HEK293T (cell line): ENCODE measurements at regions not wholly inside any gene's neighbourhood (a gene's known extent, or its start where the extent isn't known, plus 50 kb on each side); places are given as distances from the start of the nearest gene placed in this dataset.

ENCODE experiments used
- CTCF ChIA-PET: fragments of 350-600 bp; formaldehyde crosslinking; extraction: SDS; loops from one replicate; lab custom pipeline; 2021; ENCODE audit warnings: antibody characterized with exemption, inconsistent platforms; lab: Yijun Ruan, JAX
- POLR2A ChIA-PET: fragments of 350-600 bp; formaldehyde crosslinking; extraction: SDS; loops from one replicate; lab custom pipeline; 2020; ENCODE audit warnings: antibody characterized with exemption, inconsistent platforms; lab: Yijun Ruan, JAX
- DNase-seq: peaks from one replicate; pipeline ENCODE4 v3.0.0; 2012; ENCODE audit warnings: mixed read lengths; ENCODE audit errors: extremely low spot score
- ARNT ChIP-seq: fragments of 450-650 bp; IDR thresholded peaks from 2 replicates; pipeline ENCODE4 v1.6.1; 2017; ENCODE audit warnings: mild to moderate bottlenecking
- BHLHE40 ChIP-seq: fragments of 450-650 bp; IDR thresholded peaks from 2 replicates; pipeline ENCODE4 v1.6.1; 2016; ENCODE audit warnings: mild to moderate bottlenecking, moderate library complexity, borderline replicate concordance
- CTBP1 ChIP-seq: fragments of 450-650 bp; IDR thresholded peaks from 2 replicates; pipeline ENCODE4 v1.6.1; 2016; ENCODE audit warnings: borderline replicate concordance
- ELF4 ChIP-seq: fragments of 450-650 bp; IDR thresholded peaks from 2 replicates; pipeline ENCODE4 v1.6.1; 2017; ENCODE audit warnings: antibody characterized with exemption
- FOXA1 ChIP-seq: fragments of 450-650 bp; IDR thresholded peaks from 2 replicates; pipeline ENCODE4 v1.6.1; 2016; ENCODE audit warnings: mild to moderate bottlenecking
- FOXK2 ChIP-seq: fragments of 450-650 bp; IDR thresholded peaks from 2 replicates; pipeline ENCODE4 v1.6.1; 2016; ENCODE audit warnings: mild to moderate bottlenecking
- FOXM1 ChIP-seq: fragments of 450-650 bp; IDR thresholded peaks from 2 replicates; pipeline ENCODE4 v1.6.1; 2017; ENCODE audit warnings: mild to moderate bottlenecking, borderline replicate concordance
- HDGF ChIP-seq: fragments of 450-650 bp; IDR thresholded peaks from 2 replicates; pipeline ENCODE4 v1.6.1; 2017; ENCODE audit warnings: antibody characterized with exemption, borderline replicate concordance
- L3MBTL2 ChIP-seq: fragments of 450-650 bp; conservative IDR thresholded peaks from 2 replicates; pipeline ENCODE4 v1.6.1; 2016; ENCODE audit warnings: mild to moderate bottlenecking
- LEF1 ChIP-seq: fragments of 450-650 bp; IDR thresholded peaks from 2 replicates; pipeline ENCODE4 v1.6.1; 2017; ENCODE audit warnings: mild to moderate bottlenecking, borderline replicate concordance
- NFRKB ChIP-seq: fragments of 450-650 bp; IDR thresholded peaks from 2 replicates; pipeline ENCODE4 v1.6.1; 2016; ENCODE audit warnings: mild to moderate bottlenecking, moderate library complexity
- SP1 ChIP-seq: fragments of 450-650 bp; IDR thresholded peaks from 2 replicates; pipeline ENCODE4 v1.6.1; 2017
- SUZ12 ChIP-seq: fragments of 450-650 bp; IDR thresholded peaks from 2 replicates; pipeline ENCODE4 v1.6.1; 2016; ENCODE audit warnings: mild to moderate bottlenecking
- TARDBP ChIP-seq: fragments of 450-650 bp; IDR thresholded peaks from 2 replicates; pipeline ENCODE4 v1.6.1; 2016
- ZNF384 ChIP-seq: fragments of 450-650 bp; IDR thresholded peaks from 2 replicates; pipeline ENCODE4 v1.6.1; 2016
- TF ChIP-seq, protein P1 (sequence below): fragments of 450-650 bp; IDR thresholded peaks from 2 replicates; pipeline ENCODE4 v1.6.1; 2016

DNA sequence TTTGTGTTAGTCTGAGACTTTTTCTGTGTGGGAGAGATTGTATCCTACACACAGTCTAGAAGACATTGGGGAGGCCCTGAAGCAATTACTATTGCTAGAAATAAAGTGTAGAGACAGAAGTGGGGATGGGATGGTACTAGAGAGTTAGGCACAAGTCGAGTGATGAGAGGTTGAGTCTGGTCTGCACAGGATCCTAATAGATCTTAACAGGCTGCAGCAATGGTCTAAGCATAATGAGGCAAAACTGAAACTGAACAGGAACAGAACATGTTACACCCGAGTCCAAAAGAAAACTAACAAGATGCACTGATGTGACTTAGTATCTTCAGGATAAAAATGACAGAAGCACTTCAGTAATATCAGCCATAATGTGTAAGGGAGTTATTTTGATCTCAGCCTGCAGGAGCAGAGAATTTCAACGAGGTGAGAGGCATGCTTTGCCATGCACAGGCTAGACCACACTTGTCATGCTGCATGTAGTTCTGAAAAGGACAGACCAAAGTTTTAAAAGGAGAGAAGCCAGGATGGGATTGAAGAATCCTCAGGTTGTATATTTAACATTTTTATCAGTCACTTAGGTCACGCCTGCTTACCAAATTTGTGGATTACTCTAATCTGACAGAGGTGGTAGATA lies 205.8 kb upstream of the BOD1L1 start:
- TF ChIP-seq BHLHE40, result no peak
- DNase-seq, result no peak
- CTCF ChIA-PET, result no interaction called here
- POLR2A ChIA-PET, result no interaction called here

DNA sequence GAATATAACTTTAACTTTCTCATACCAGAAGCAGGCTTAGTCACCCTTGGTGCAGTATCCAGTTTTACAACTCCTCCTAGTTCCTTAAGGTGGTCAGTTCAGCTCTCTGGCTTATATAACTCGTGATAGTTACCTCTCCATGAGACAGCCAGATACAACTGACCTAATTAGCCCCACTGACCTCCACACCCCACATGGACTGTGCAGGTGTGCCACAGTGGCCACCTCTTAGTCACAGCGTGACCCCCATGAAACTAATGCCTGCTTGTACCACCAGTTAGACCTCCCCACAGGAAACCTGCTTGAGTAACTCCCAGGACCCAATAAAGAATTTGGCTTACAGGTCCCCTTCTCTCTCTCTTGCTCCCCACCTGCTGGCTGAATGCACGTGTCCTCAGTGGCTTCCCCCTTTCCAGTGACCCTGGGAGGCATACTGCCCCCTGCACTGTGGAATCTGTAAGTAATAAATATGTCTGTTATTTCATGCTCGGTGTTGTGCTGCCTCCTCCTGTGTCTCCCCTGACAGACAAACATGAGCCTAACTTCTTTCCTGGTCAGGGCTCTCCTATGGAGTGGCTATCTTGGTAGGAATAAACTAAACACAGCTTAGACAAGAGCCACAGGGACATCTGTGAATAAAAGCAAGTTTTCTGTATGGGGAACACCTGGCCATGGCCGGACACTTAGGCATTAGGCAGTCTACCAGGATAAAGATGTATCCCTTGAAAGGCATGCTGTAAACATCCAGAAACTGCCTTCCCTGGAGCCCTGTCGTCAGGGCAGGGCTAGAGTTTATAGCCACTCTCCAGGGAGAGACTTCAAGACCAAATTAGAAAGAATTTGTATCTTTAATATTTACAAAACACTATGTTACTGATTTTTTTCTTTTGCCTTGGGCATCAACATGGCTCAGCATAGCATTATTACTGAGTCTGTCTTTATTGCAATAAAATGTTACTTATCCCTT lies 209.7 kb upstream of the BOD1L1 start:
- CTCF ChIA-PET, result no interaction called here
- no peak for DNase-seq
- TF ChIP-seq FOXM1 (no peak), L3MBTL2 (no peak), ELF4 (no peak), FOXK2 (no peak), HDGF (no peak), SUZ12 (no peak), LEF1 (no peak), ZNF384 (no peak)
- TF ChIP-seq, protein P1, sequence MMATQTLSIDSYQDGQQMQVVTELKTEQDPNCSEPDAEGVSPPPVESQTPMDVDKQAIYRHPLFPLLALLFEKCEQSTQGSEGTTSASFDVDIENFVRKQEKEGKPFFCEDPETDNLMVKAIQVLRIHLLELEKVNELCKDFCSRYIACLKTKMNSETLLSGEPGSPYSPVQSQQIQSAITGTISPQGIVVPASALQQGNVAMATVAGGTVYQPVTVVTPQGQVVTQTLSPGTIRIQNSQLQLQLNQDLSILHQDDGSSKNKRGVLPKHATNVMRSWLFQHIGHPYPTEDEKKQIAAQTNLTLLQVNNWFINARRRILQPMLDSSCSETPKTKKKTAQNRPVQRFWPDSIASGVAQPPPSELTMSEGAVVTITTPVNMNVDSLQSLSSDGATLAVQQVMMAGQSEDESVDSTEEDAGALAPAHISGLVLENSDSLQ, result no peak

DNA sequence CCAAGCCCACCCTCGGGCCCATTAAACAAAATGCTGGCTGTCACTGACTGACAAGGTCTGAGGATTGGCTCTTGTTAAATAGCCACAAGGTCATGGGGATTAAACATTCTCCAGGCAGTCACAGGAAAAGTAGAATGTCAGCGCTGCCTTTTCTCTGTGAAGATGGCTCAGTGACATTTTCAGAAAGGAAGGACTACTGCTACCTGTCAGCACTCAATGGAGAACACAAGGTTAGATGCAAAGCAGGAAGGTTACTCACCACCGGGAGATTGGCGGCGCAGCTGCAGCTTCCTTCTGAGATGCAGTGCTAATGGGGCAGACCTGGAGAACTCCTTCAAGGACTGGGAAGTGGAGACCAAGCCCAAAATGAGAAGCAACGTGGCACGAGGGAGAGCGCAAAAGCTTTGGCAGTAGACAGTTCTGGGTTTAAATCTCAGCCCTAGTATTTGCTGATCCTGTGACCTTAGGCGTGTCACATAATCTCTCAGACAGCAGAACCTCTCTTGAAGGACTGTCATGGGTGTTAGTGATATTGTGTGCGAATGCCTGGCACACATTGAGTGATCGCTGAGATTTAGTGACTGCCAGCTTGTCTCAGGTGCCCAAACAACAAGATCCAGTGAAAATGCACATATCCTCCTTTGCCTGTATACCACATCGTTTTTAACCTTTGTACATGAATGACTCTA lies 213.1 kb upstream of the BOD1L1 start:
- TF ChIP-seq SUZ12 (no peak), CTBP1 (no peak), ARNT (no peak), ZNF384 (no peak), L3MBTL2 (no peak), HDGF (no peak), FOXK2 (no peak), LEF1 (no peak)
- DNase-seq, result no peak
- CTCF ChIA-PET, result no interaction called here
- POLR2A ChIA-PET, result no interaction called here

More for the DNA sequence above, 209.7 kb upstream of the BOD1L1 start:
- POLR2A ChIA-PET, result no interaction called here

DNA sequence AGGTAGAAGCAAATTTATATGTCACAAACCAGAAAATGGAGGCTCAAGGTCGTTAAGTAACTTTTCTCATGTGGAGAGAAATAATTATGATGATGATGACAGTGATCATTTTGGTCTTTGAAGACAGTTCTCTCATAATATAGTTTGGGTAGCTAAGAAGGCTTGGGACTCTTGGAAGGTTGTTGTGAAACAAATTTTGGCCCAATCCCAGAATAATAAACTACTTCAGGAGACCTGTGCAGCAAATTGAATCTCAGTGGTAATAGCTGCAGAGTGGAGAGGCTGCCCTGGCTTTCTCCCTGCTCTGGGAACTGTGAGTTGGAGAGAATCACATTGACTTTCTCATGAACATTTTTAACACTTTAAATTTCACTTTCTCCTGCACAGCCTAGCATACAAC lies 217.2 kb upstream of the BOD1L1 start:
- DNase-seq, result no peak
- ChIA-PET POLR2A (no interaction called here), CTCF (no interaction called here)

DNA sequence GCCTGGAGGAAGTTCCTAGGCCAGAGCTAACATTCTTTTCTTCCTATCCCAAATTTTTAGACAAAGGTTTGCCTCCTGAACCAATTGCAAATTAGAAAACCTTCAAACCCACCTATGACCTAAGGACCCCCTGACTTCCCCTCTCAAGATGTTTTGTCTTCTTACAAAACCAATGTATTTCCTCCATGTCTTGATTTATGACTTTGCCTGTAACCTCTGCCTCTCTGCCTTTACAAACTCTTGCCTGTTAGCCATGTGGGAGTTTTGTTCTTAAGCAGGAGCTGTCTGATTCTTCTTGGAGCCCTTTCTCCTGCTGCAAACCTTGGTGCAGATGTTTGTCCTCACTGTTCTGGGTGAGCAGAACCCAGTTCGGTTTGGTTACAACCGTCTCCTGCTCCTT lies 222.3 kb upstream of the BOD1L1 start:
- DNase-seq, result no peak
- ChIA-PET POLR2A (no interaction called here), CTCF (no interaction called here)
- no peak for TF ChIP-seq CTBP1
- TF ChIP-seq FOXA1, result no peak
- no peak for TF ChIP-seq FOXK2
- no peak for TF ChIP-seq NFRKB
- TF ChIP-seq L3MBTL2, result no peak
- TF ChIP-seq LEF1, result no peak
- TF ChIP-seq, protein P1, result no peak
- TF ChIP-seq SUZ12, result no peak
- no peak for TF ChIP-seq BHLHE40
- no peak for TF ChIP-seq FOXM1
- no peak for TF ChIP-seq ZNF384
- no peak for TF ChIP-seq SP1
- no peak for TF ChIP-seq HDGF
- TF ChIP-seq ELF4, result no peak
- TF ChIP-seq ARNT, result no peak

More for the DNA sequence above, 217.2 kb upstream of the BOD1L1 start:
- TF ChIP-seq SUZ12, result no peak

DNA sequence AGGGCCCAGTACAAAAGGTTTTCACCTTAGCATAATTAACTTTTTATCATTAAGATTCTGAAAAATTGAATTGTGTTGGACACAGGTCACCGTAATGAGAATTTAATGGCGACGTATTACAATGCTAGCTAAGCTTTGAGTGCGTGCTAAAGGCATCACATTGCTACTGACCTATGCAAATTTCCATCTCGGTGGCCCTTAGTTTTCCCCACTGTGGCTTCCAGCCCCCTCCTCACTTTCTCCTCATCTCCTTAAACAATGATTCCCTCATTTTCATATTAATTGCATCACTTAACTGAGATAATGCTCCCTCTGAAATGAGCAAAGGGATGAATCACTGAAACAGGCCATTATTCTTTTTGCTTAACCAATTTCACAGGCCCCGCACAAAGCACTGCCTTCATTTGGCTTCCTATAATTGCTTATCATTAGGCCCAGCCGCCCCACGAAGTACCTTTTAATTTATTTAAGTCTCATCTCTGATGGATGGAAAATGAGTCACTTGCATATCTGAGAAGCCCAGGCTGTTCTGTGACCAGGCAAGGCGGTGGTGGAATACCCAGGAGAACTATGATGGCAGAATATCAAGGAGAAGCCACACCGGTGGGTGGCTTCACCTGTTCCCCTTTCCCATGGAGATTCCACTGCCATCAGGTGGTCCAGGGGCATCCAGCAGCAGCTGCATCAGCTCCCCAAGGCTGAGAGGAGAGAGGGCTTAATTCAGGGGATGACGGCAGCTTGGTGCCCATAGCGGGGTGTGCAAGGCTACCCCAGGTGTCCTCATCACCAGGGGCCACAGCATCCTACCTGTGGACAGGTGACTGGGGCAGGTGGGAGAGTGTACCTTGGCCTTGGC lies 223.8 kb upstream of the BOD1L1 start:
- no peak for DNase-seq
- TF ChIP-seq SP1, result no peak
- no peak for TF ChIP-seq ARNT
- no peak for TF ChIP-seq NFRKB
- TF ChIP-seq FOXA1, result no peak
- TF ChIP-seq BHLHE40, result no peak
- no peak for TF ChIP-seq CTBP1
- TF ChIP-seq LEF1, result no peak
- no peak for TF ChIP-seq ELF4
- no peak for TF ChIP-seq ZNF384
- TF ChIP-seq TARDBP, result no peak
- TF ChIP-seq SUZ12, result no peak
- ChIA-PET CTCF (no interaction called here), POLR2A (no interaction called here)
